ENCODE measurements at regions not wholly inside any gene's neighbourhood (a gene's known extent, or its start where the extent isn't known, plus 50 kb on each side); places are given as distances from the start of the nearest gene placed in this dataset.

DNA sequence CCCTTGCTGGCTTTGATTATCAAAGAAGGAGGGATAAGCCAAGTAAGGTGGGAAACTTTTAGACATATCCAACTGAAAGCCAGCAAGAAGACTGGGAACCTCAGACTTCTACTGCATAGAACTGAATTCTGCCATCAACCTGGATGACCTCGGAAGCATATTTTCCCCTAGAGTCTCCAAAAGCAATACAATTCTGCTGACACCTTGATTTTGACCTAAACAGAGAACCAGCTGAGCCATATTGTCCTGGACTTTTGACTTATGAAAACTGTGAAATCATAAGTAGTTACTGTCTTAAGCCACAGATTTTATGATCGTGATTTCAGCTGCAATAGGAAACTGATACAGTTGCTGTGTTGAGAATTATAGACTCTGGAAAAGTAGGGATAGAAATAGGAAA lies 227.6 kb downstream of the PCDH20 start:
- WGBS, 2 donors, result 94 to 95% methylated on average over 2 of the region's 2 CpGs

GRCh38 chr13:61187471-61187870 lies 228.2 kb downstream of the PCDH20 start:
- no peak overlapping the region for H3K4me3 ChIP-seq
- no peaks in the 10 kb centered on the region for H3K36me3 ChIP-seq
- no peak overlapping the region for H3K27ac ChIP-seq
- no peaks in the 10 kb centered on the region for H3K4me1 ChIP-seq
- no peak for TF ChIP-seq CTCF (IDR thresholded peaks at IDR 0.05)
- no peak for TF ChIP-seq POLR2A (IDR thresholded peaks at IDR 0.05)
- TF ChIP-seq EP300 (IDR thresholded peaks at IDR 0.05), result no peak
- DNase-seq (ENCODE audit: low spot score in 2 of 2), result no peak
- no peaks in the 10 kb centered on the region for H3K27me3 ChIP-seq
- peaks cover 0 to 3% (median 0%) of the 10 kb centered on the region in 4 donors for H3K9me3 ChIP-seq
- WGBS, 2 donors, result 67 to 70% methylated on average over 4 of the region's 4 CpGs

More for the DNA sequence above, 227.6 kb downstream of the PCDH20 start:
- Histone ChIP-seq H3K9me3 (peaks cover 0 to 3% (median 0%) of the 10 kb centered on the region in 4 donors), H3K4me1 (no peaks in the 10 kb centered on the region), H3K27ac (no peak overlapping the region), H3K36me3 (no peaks in the 10 kb centered on the region), H3K27me3 (no peaks in the 10 kb centered on the region), H3K4me3 (no peak overlapping the region)
- TF ChIP-seq EP300 (IDR thresholded peaks at IDR 0.05), result no peak
- no peak for TF ChIP-seq POLR2A (IDR thresholded peaks at IDR 0.05)
- no peak for TF ChIP-seq CTCF (IDR thresholded peaks at IDR 0.05)
- DNase-seq (ENCODE audit: low spot score in 2 of 2), result no peak

DNA sequence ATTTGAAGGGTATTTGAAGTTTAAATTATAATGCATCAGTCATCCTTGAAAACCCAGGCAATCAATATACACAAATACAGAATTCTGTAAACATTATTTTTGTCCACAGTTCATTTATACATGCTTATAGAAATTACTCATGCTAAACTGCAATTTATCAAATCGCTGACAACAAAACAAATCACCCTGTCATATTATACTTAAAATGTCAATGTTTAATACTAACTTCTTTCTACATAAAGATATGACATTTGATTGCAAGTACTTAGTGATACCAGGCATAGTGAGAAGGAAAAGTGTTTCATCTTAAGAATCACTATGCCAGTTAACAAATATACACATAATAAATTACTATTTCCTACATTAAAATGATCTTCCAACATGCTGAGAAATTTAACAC lies 232.0 kb downstream of the PCDH20 start:
- H3K4me3 ChIP-seq, result no peak overlapping the region
- H3K27ac ChIP-seq, result no peak overlapping the region
- no peaks in the 10 kb centered on the region for H3K27me3 ChIP-seq
- H3K4me1 ChIP-seq, result peaks cover 0 to 5% (median 0%) of the 10 kb centered on the region in 4 donors
- no peak for TF ChIP-seq EP300 (IDR thresholded peaks at IDR 0.05)
- no peak for TF ChIP-seq CTCF (IDR thresholded peaks at IDR 0.05)
- no peak for TF ChIP-seq POLR2A (IDR thresholded peaks at IDR 0.05)
- 42 to 44% methylated on average over 1 of the region's 1 CpG for WGBS, 2 donors
- DNase-seq (ENCODE audit: low spot score in 2 of 2), result no peak
- H3K36me3 ChIP-seq, result no peaks in the 10 kb centered on the region
- peaks cover 0 to 3% (median 0%) of the 10 kb centered on the region in 4 donors for H3K9me3 ChIP-seq

GRCh38 chr13:61180234-61180633 lies 235.4 kb downstream of the PCDH20 start:
- H3K27ac ChIP-seq, result no peak overlapping the region
- H3K36me3 ChIP-seq, result no peaks in the 10 kb centered on the region
- H3K9me3 ChIP-seq, result no peaks in the 10 kb centered on the region
- DNase-seq (ENCODE audit: low spot score in 2 of 2), result no peak
- WGBS, 2 donors, result 30 to 32% methylated on average over 4 of the region's 4 CpGs
- H3K27me3 ChIP-seq, result no peaks in the 10 kb centered on the region
- peaks cover 0 to 5% (median 0%) of the 10 kb centered on the region in 4 donors for H3K4me1 ChIP-seq
- TF ChIP-seq POLR2A (IDR thresholded peaks at IDR 0.05) (no peak), EP300 (IDR thresholded peaks at IDR 0.05) (no peak), CTCF (IDR thresholded peaks at IDR 0.05) (no peak)
- no peak overlapping the region for H3K4me3 ChIP-seq

DNA sequence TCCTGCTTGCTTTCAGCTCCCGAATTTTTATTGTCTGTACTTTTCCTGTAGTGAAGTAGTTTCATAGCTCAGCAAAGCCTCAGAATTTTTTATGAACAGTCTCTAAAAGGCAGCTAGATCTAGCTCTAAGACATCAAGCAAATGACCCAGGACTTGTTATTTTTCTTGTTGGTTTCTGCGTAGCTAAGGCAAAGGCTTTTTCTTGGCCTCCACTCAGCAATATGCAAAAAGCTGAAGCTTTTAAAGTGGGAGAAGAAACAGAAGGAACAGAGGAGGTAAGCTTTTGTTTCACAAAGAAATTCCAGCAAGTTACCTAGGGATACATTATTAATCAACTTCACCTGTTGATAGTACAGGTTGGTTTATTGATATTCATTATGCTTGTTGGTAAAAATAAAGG lies 235.9 kb downstream of the PCDH20 start:
- peaks cover 0 to 5% (median 0%) of the 10 kb centered on the region in 4 donors for H3K4me1 ChIP-seq

More for the DNA sequence above, 235.9 kb downstream of the PCDH20 start:
- no peak for TF ChIP-seq CTCF (IDR thresholded peaks at IDR 0.05)
- no peak for TF ChIP-seq EP300 (IDR thresholded peaks at IDR 0.05)
- no peak for TF ChIP-seq POLR2A (IDR thresholded peaks at IDR 0.05)
- no peak overlapping the region for H3K4me3 ChIP-seq
- no peaks in the 10 kb centered on the region for H3K9me3 ChIP-seq
- no peak overlapping the region for H3K27ac ChIP-seq
- H3K36me3 ChIP-seq, result no peaks in the 10 kb centered on the region
- no peak for DNase-seq (ENCODE audit: low spot score in 2 of 2)
- H3K27me3 ChIP-seq, result no peaks in the 10 kb centered on the region
- 52 to 53% methylated on average over 2 of the region's 2 CpGs for WGBS, 2 donors

All from tibial nerve (tissue), 4 donors.